AG04450 (cell line): ENCODE measurements at regions not wholly inside any gene's neighbourhood (a gene's known extent, or its start where the extent isn't known, plus 50 kb on each side); places are given as distances from the start of the nearest gene placed in this dataset.
A peak's percentile ranks its signal among the peaks of the same experiment; 100 is the strongest.

Experiments used
- CTCF ChIA-PET: fragments of 300-600, 350-600 bp; formaldehyde crosslinking; extraction: SDS; loops from one replicate; lab custom pipeline; 2022; ENCODE audit warnings: antibody characterized with exemption, inconsistent platforms; lab: Charles Lee
- POLR2A ChIA-PET: fragments of 350-600 bp; formaldehyde crosslinking; extraction: SDS; loops from one replicate; lab custom pipeline; 2021; ENCODE audit warnings: antibody characterized with exemption, inconsistent platforms; lab: Yijun Ruan, JAX
- DNase-seq: peaks from one replicate; pipeline ENCODE4 v3.0.0-alpha.2; 2011; ENCODE audit warnings: low read depth, low spot score
- H3K27ac ChIP-seq: one replicate; pipeline ENCODE4 v1.5.1; 2012; ENCODE audit warnings: low read depth, low read length, control low read depth
- H3K27me3 ChIP-seq: one replicate; pipeline ENCODE4 v1.6.0; 2012; ENCODE audit warnings: low read length; ENCODE audit not compliant: control insufficient read depth, insufficient read depth
- H3K4me3 ChIP-seq: 2 replicates; pipeline ENCODE4 v1.5.1; 2011; ENCODE audit warnings: mild to moderate bottlenecking, low read depth, low read length, control low read depth
- H3K9me3 ChIP-seq: 2 replicates; pipeline ENCODE4 v1.5.1; 2012; ENCODE audit warnings: low read length; ENCODE audit not compliant: control insufficient read depth, insufficient read depth
- TF ChIP-seq, protein P1 (sequence below): IDR thresholded peaks from 2 replicates; pipeline ENCODE4 v1.5.1; 2011; ENCODE audit warnings: low read depth, low read length, control low read depth, inconsistent platforms

DNA sequence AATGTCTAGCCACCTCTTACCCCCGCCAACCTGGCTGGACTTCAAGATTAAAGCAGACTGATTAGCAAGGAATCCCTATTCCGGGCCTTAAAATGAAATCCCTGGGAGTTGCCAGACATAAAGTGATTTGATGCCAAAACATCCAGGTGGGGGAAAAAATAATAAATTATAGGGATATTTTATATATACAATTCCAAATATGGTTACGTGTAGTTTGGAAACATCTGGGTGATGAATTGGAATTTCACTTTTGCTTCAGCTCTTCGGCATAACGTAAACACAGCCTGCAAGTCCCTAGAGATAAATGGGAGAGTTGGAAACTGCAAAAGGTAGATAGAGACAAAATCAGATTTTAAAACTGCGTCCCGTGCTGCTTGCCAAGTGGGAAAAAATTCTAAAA, 545.5 kb upstream of the MDFIC2 start:
- no peak for DNase-seq
- no peak overlapping the region for H3K4me3 ChIP-seq
- ChIA-PET CTCF (no interaction called here), POLR2A (interaction anchor here (1.0 kb wide), 1 partner anchor 168 kb away, joined by 3 read pairs; no protein-coding TSS in a partner anchor)
- H3K9me3 ChIP-seq, result no peaks in the 10 kb centered on the region
- TF ChIP-seq, protein P1, sequence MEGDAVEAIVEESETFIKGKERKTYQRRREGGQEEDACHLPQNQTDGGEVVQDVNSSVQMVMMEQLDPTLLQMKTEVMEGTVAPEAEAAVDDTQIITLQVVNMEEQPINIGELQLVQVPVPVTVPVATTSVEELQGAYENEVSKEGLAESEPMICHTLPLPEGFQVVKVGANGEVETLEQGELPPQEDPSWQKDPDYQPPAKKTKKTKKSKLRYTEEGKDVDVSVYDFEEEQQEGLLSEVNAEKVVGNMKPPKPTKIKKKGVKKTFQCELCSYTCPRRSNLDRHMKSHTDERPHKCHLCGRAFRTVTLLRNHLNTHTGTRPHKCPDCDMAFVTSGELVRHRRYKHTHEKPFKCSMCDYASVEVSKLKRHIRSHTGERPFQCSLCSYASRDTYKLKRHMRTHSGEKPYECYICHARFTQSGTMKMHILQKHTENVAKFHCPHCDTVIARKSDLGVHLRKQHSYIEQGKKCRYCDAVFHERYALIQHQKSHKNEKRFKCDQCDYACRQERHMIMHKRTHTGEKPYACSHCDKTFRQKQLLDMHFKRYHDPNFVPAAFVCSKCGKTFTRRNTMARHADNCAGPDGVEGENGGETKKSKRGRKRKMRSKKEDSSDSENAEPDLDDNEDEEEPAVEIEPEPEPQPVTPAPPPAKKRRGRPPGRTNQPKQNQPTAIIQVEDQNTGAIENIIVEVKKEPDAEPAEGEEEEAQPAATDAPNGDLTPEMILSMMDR, result no peak
- no peaks in the 10 kb centered on the region for H3K27me3 ChIP-seq
- peak overlapping the region; percentile 77 for H3K27ac ChIP-seq

- H3K9me3 ChIP-seq, result no peaks in the 10 kb centered on the region
- TF ChIP-seq, protein P1, result no peak
- H3K27ac ChIP-seq, result peak overlapping the region; percentile 71
- CTCF ChIA-PET, result interaction anchor here (0.6 to 0.8 kb wide), 3 partner anchors 18 to 155 kb away, joined by 4 to 6 read pairs (median 4); no protein-coding TSS in a partner anchor
- H3K4me3 ChIP-seq, result no peak overlapping the region
- peak; percentile 64 for DNase-seq
- H3K27me3 ChIP-seq, result no peaks in the 10 kb centered on the region
- POLR2A ChIA-PET, result interaction anchor here (0.7 kb wide), 2 partner anchors 24 to 855 kb away, joined by 3 to 5 read pairs; no protein-coding TSS in a partner anchor
Measured at GRCh38 chr3:70856414-70857162, 544.1 kb upstream of the MDFIC2 start.

- Histone ChIP-seq H3K27ac (no peak overlapping the region), H3K27me3 (no peaks in the 10 kb centered on the region), H3K4me3 (no peak overlapping the region), H3K9me3 (no peaks in the 10 kb centered on the region)
- TF ChIP-seq, protein P1, result no peak
- ChIA-PET POLR2A (interaction anchor here (0.7 kb wide), 1 partner anchor 65 kb away, joined by 5 read pairs; no protein-coding TSS in a partner anchor), CTCF (no interaction called here)
- no peak for DNase-seq
Measured at GRCh38 chr3:70855149-70855548, 542.7 kb upstream of the MDFIC2 start.

DNA sequence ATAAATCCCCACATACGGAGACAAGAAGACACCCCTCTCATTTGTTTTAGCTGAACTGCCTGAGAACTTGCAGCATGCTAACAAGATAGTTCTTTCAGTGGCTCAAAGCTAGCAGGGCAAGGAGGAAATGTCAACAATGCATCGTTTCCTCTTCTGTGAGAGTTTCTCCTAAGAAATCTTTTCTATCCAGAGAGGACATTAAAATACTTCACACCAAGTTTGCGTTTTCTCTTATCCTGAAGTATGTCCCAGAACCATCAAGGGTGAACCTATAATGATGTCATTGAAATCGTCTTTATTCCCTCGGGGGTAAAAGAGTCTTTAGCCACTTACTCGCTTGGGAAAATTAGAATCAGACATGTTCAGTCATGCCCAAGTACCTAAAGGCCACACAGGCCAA, 541.7 kb upstream of the MDFIC2 start:
- ChIA-PET CTCF (no interaction called here), POLR2A (no interaction called here)
- TF ChIP-seq, protein P1, result no peak
- no peaks in the 10 kb centered on the region for H3K9me3 ChIP-seq
- no peaks in the 10 kb centered on the region for H3K27me3 ChIP-seq
- H3K27ac ChIP-seq, result no peak overlapping the region
- no peak for DNase-seq
- H3K4me3 ChIP-seq, result no peak overlapping the region
